ENCODE measurements at regions not wholly inside any gene's neighbourhood (a gene's known extent, or its start where the extent isn't known, plus 50 kb on each side); places are given as distances from the start of the nearest gene placed in this dataset.

DNA sequence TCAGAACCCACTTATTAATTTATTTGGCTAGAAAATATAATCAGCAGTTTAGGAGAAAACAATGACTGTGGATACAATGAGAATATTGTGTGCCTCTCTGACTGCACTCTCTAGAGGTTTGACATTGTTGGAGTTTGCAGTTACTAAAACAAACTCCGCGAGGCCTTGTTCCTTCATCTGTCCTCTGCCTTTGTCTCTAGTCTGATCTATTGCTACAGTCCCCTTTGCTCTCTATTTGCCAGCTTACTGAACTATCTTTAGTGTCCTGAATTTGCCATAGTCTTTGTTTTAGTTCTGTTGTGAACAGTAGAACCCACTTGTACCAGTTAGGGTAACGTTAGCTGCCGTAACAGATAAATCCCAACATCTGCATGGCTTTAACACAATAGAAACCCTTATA lies 81.4 kb upstream of the RPS6KA3 start:
- no peak for DNase-seq

DNA sequence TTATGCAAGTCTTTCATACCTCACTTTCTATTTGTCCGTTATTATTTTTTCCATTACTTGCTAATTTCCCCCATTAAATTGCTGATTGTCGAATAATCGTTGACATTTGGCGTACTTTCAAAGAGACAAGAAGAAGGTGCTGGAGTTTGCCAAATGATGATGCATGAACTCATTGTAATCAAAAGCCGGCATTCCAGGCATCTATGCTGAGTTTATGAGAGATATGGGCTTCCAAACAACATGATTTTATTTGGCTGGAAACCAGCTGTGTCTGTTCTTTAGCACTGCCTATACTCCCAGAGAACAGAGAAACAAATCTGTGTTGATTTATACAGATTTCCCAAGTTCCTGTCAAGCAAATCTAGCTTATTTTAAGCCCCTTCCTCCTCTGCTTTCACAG lies 80.8 kb upstream of the RPS6KA3 start:
- DNase-seq: no peak

DNA sequence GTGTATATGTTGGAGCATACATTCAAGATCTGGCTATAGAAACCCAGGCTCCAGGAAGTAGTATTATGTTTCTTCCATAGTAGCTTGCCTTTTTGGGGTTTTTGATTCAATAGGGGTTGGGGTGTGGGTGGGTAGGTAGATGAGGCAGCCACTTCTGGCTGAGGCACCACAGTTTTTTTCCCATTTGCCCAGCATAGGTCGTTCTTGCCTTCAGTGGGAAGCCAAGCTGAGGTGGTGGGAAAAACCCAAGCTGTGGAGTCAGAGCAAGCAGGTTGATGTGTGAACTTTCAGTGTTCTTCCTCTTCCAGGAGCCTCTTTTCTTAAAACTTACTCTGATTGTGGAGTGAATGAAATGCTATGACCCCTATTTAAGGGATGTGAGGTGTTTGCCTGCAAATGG lies 67.0 kb upstream of the RPS6KA3 start:
- DNase-seq: no peak

DNA sequence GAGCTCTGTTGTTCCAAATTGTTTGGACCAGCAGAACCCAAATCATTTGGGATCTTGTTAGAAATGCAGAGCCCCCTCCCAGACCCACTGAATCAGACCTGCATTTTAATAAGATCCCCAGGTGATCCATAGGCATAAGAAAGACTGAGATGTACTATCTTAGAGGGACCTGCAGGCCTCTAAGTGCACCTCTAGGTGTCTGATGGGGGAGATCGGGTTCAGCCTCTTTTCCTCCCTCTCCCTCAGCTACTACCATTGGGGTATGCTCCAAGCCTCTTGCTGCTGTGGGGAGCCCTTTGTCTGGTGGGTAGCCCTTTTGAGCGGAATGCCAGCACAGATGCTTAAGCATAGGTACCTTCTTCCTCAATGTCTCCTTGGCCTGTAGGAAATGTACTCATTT lies 63.8 kb upstream of the RPS6KA3 start:
- DNase-seq: no peak

DNA sequence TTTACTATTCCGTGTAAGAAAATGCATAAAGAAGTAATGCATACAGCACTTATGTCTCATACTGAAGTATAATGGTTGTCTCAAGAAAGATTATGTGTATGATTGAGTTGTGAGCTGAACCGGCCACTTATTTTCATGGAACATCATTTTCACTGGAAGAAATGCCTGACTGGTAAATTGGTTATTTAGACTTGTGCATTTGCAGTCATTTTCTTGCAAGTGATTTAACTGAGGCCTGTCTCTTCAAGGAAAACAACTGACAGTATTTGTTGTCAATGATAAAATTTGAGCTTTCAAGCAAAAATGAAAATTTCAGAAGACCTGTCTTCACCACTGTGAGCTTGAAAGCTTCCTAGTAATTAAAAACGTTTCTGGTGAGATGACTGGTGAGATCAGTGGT lies 62.7 kb upstream of the RPS6KA3 start:
- DNase-seq: no peak

DNA sequence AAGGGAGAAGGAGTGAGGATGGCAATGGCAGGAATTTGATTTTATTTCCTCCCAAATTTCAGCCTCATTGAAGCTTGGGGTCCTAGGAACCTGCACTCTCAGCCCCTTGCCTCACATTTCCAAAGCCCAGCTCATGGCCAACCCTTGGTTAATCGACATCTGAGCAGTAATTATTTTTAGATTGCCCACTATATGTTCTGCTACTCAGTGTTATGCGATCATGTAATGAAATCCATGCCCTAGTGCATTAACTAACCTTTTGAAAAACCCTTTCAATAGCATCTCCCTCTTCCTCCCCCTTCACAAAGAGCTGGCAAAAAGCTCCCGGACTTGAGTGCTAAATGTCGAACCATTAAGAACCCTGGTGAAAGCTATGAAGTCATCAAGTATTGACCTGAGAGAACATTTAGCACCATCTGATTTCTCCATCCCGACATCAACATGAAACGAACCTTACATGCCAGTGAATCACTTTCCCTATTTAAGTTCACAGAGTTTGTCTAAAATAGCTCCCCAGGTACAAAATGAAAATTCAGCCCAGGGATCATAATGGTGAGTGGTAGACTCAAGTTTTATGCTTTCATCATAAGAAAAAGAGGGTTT lies 59.2 kb upstream of the RPS6KA3 start:
- no peak for DNase-seq

DNA sequence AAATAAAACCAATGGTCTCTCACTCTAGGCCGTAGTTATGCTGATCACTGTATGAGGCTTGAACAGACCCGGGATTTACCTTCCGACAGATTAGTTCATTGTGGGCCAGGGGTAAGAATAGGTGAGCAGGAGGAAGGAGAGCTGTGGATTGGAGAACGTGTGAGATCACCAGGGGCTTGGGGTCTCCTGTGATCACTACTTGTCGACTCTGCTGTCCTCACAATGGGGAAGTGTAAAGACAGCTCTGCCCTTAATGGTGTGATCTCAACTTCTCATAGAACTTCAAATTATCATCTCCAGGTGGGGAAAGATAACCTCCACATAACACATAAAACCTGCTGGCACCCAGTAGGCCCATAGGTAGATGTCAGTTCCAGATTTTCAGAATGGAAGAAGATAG lies 56.2 kb upstream of the RPS6KA3 start:
- DNase-seq: no peak

DNA sequence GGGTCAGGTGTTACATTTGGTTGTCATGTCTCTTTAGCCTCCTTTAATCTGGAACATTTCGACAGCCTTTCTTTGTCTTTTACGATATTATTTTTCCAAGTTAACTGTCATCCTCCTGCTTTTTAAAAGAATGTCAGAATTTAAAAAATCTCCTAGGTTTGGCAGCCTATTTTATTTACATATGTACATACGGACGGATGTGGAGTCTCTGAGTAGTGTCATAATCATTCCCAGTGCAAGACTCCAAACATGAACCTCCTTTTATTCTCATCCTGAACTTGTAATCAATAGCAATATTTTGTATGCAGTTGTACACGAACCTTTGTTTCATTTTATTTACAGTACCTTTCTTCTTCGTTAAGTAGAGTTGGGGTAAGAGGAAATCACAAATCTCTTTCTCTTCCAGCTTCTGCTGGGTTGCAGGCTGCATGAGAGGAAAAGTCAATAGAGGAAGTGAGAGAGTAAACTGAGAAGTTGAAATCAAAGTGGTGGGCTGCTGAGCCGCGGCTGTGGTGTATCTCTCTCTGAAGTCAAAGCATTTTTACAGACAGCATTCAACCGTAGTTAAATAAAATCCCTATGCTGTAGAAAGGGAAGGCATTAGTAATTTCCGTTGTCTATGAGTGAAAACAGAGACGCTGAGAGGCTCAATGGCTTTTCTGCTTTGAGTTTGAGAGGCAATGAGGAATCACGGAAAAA lies 53.9 kb upstream of the RPS6KA3 start:
- peak in 4 of 58 donors; percentile 0 to 6 (median 3) for DNase-seq

DNA sequence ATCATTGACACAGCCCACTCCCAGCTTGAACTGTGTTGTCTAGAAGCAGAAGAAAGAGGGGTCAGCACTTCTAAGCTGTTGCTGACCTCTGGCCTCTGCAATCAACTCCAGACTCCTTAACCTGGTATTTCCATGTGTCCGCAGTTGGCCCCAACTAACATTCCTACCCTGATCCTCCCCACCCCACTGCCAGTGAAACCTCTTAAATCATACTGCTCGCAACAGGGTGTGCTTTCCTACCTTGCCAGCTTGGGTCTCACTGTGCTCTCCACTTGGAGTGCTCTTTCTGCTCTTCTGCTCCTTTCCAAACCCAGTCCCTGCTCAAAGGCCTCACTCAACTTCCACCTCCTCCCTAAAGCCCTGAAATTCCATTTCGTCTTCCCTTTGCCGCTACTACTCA lies 52.3 kb upstream of the RPS6KA3 start:
- DNase-seq: no peak

DNA sequence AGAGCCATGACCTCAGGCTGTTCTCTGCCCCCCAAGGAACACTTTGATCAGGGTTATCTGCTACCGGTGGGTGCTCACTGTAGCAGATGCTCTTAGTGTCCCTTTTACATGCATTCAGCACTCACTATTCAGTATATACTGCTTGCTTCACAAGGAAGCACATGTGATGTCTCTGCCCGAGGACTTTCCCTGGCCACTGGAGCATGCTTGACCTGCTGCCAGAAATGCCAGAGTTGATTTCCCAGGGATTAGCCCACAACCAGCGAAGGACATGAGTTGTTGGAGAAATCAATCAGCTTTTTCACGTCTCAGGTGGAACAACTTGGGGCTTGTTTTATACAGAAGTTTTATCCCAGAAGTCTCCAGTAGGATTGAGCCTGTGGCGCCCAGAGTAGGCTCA lies 51.2 kb upstream of the RPS6KA3 start:
- no peak for DNase-seq
